T-helper 2 cell treated with Interferon-gamma antibody and Interleukin-4, amounts not matched to agents 5 μg/mL and 100 μg/mL, for 36 hours (primary cell): ENCODE measurements at regions not wholly inside any gene's neighbourhood (a gene's known extent, or its start where the extent isn't known, plus 50 kb on each side); places are given as distances from the start of the nearest gene placed in this dataset.

Experiments used
- DNase-seq: peaks from one replicate; pipeline ENCODE4 v3.0.0; 2021; ENCODE audit warnings: low spot score
- H3K27ac Mint-ChIP-seq: one replicate; pipeline ENCODE4 v1.8.0; 2021; ENCODE audit warnings: mild to moderate bottlenecking, mixed read lengths
- H3K27me3 Mint-ChIP-seq: one replicate; pipeline ENCODE4 v1.8.0; 2021; ENCODE audit warnings: low read depth, mixed read lengths
- H3K36me3 Mint-ChIP-seq: one replicate; pipeline ENCODE4 v1.8.0; 2021; ENCODE audit warnings: low read depth, mixed read lengths
- H3K4me1 Mint-ChIP-seq: one replicate; pipeline ENCODE4 v1.8.0; 2021; ENCODE audit warnings: low read depth, mixed read lengths
- H3K4me3 Mint-ChIP-seq: one replicate; pipeline ENCODE4 v1.8.0; 2022; ENCODE audit warnings: mild to moderate bottlenecking, moderate library complexity, mixed read lengths
- H3K9me3 Mint-ChIP-seq: one replicate; pipeline ENCODE4 v1.8.0; 2021; ENCODE audit warnings: mixed read lengths

DNA sequence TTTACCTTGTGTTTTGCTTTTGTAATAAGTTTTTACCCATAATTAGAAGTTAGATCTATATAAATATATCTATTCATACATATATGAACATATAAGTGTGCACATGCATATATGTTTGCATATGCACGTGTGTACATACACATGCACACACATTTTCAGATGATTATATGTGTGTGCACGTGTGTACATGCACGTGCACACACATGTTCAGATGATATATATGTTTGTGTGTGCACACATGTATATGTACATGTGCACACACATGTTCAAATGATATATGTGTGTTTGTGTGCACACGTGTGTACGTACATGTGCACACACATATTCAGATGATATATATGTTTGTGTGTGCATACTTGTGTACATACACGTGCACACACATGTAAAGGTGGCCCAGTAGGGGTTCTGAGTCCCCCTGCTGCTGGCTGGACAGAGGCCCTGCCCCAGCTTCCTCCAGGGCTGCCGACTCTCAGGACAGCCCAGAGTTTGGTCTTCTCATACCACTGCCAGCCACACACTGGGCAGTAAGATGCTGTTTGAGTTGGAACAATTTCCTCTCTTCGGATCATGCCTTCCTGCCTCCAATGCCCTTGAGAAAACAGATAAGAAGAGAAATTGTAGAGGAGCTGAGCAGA is 252.3 kb upstream of the PPP2R2D start:
- no peak for DNase-seq
- H3K36me3 Mint-ChIP-seq: no peaks in the 10 kb centered on the region
- H3K9me3 Mint-ChIP-seq: no peaks in the 10 kb centered on the region
- no peak overlapping the region for H3K4me3 Mint-ChIP-seq
- peaks cover 6% of the 10 kb centered on the region for H3K27me3 Mint-ChIP-seq
- no peak overlapping the region for H3K27ac Mint-ChIP-seq
- no peaks in the 10 kb centered on the region for H3K4me1 Mint-ChIP-seq

DNA sequence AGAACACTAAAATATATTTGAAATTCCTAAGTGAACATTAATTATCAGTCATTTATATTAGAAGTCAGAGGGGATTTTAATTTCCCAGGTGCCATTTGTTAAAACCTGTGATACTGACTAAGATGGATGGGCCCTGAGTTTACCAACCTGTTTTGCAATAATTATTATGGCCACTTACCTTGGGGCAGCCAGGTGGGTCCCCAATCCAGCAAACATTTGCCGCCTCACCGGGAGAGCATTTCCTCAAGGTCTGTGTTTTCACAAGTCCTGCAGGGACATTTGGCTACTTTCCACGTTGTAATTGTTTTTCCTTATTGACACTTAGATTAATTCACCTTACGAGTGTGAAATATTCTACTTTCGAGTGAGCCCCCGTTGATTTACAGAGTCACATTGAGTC is 251.2 kb upstream of the PPP2R2D start:
- Mint-ChIP-seq H3K4me3 (no peak overlapping the region), H3K27me3 (peaks cover 6% of the 10 kb centered on the region), H3K4me1 (no peaks in the 10 kb centered on the region), H3K36me3 (no peaks in the 10 kb centered on the region), H3K9me3 (no peaks in the 10 kb centered on the region), H3K27ac (no peak overlapping the region)
- no peak for DNase-seq

DNA sequence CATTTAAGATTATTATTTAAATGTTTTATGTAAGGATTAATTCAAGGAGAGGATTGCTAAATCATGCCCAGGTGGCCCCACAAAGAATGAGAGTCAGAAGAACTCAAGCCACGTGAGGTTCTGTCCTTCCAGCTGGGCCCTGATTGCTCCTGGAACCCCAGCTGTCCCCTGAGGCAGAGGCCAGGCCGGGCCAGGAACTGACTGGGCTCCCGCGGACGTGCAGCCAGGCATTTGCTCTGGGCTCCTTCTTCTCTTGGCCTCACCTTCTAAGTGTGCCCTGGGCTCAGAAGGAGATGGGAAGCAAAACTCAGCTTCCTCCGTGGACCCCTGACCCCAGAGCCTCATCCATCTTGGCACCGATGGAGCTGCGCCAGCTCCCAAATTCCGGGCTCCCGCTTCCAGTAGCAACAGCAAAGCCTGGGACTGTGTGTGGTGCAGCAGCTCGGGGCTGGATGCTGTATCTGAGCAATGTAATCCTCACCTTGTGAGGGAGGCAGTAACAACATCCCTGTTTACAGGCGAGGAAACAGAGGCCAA is 250.6 kb upstream of the PPP2R2D start:
- H3K27me3 Mint-ChIP-seq: peaks cover 6% of the 10 kb centered on the region
- DNase-seq: no peak
- H3K4me1 Mint-ChIP-seq: no peaks in the 10 kb centered on the region
- H3K36me3 Mint-ChIP-seq: no peaks in the 10 kb centered on the region
- H3K27ac Mint-ChIP-seq: no peak overlapping the region
- H3K9me3 Mint-ChIP-seq: no peaks in the 10 kb centered on the region
- H3K4me3 Mint-ChIP-seq: no peak overlapping the region

DNA sequence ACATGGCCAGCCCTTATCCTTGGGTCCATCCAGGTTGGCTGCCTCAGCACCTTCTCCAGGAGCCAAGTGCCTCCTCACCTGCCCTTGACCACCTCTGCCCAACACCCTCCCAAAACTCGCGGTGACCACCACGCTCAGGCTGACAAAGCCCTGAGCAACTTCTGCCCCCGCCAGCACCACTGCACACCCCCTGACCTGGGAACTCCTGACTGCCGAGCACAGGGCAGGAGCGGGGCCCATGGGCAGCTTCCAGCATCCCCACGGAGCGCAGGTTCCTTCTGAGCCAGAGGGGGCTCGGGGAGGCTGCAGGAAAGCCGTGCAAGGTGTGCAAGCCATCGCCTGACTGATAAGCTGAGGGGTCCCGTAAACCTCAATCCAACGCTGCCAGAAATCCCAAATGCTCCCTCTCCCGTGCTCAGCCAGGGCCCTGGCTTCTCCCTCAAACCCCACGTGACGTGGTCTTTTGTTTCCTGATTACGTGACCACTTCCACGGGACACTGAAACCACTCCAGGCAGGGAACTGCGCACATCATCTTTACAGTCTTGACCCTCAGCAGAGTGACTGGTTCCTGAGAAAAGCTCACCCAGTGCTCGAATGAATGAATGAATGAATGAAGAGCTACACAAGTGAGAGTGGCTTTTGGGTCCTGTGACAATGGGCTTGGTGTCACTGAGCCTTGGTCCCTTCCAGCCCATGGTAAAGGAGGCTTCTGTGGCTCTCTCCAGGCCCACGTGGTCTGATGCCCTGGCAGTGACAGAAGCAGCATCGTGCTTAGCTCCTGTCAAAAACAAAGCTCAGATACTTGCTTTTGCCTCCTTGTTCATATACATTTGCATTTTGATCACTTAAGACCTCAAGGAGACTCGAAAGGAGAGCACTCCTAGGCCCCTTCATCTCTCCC is 249.8 kb upstream of the PPP2R2D start:
- no peak overlapping the region for H3K4me3 Mint-ChIP-seq
- H3K9me3 Mint-ChIP-seq: no peaks in the 10 kb centered on the region
- no peak overlapping the region for H3K27ac Mint-ChIP-seq
- no peak for DNase-seq
- no peaks in the 10 kb centered on the region for H3K4me1 Mint-ChIP-seq
- H3K36me3 Mint-ChIP-seq: no peaks in the 10 kb centered on the region
- H3K27me3 Mint-ChIP-seq: peaks cover 6% of the 10 kb centered on the region

DNA sequence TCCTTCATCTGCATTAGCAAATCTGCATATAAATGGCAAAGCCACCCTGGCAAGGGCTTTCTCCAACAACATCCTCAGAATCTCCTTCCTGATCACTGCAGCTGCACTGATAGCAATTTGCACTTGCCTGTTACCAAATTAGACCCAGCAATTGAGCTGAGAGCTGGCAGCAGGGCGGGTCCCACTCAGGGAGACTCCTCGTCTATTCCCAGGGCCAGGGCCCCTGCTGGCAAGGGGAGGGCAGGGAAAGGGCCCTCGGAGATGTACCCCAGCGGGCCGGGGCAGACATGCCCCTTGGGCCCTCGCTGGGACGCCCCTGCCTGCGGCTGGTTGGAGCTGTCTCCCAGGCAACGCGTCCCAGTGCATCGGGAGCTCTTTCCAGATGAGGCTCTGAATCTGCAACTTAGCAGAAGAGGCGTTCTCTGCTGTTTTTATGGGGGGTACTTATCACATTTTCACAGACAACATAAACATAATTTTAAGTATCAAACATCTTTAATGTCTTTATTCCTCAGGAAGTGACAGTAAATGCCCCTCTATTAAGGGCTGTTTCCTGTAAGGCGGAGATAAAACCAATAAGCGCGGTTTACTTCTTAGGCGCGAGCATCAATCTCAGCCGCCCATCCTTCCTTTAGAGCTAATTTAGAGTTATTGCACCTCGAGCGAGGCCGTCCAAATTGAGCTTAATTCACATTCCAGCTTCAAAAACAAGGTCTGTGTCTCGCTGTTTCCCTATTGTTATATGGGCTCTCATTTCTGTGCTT is 249.0 kb upstream of the PPP2R2D start:
- H3K27ac Mint-ChIP-seq: no peak overlapping the region
- H3K4me3 Mint-ChIP-seq: no peak overlapping the region
- no peaks in the 10 kb centered on the region for H3K36me3 Mint-ChIP-seq
- no peak for DNase-seq
- no peaks in the 10 kb centered on the region for H3K4me1 Mint-ChIP-seq
- H3K27me3 Mint-ChIP-seq: peaks cover 6% of the 10 kb centered on the region
- H3K9me3 Mint-ChIP-seq: no peaks in the 10 kb centered on the region

DNA sequence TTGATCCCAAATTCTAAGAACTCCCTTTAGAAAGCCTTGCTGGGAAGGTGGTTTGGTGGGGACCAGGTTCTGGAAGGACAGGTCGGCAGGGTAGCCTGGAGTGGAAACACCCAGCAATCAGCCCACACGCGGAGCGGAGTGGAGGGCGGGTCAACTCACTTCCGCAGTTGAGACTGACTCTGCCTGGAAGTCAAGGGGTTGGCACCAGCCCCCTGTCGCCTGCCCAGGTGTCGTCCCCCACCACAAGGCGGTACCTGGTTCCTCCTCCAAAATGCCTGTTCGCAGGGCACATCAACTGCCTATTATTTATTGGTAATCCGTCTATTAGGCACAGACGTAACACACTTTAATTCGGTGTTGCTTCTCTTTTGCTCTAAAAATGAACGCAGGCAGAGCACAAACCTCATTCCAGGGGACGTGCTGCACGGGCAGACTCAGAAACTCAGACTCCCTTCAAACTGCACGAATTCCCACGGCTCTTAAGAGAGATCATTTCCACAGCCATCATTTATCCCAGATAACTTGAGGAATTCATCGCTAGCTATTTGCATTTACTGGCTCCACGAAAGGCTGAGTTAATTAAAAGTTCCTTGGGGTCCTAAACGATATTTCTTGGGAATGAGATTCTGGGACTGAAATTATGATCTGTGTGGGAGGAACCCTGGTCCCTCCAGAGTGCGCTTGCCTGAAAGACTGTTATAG is 248.2 kb upstream of the PPP2R2D start:
- Mint-ChIP-seq H3K27ac (no peak overlapping the region), H3K27me3 (peaks cover 6% of the 10 kb centered on the region), H3K9me3 (no peaks in the 10 kb centered on the region), H3K36me3 (no peaks in the 10 kb centered on the region), H3K4me1 (no peaks in the 10 kb centered on the region), H3K4me3 (no peak overlapping the region)
- no peak for DNase-seq

DNA sequence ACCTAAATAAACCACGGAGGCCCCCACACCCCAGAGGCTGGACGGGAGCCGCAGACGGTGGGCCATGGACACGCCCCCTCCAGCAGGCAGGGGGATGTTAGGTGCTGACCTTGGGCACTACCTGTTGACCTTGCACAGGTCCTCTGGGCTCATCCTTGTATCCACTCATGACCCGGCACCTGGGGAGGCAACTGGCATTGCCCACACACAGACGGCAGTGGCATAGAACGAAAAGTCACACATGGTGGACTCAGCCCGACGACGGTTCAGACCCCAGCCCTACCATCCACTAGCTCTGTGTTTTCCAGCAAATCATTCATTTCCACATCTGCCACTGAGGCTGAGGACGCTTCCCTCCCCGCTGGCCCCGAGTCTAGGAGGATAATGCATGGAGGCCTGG is 247.7 kb upstream of the PPP2R2D start:
- Mint-ChIP-seq H3K36me3 (no peaks in the 10 kb centered on the region), H3K4me3 (no peak overlapping the region), H3K27ac (no peak overlapping the region), H3K9me3 (no peaks in the 10 kb centered on the region), H3K27me3 (peaks cover 6% of the 10 kb centered on the region), H3K4me1 (no peaks in the 10 kb centered on the region)
- DNase-seq: no peak

DNA sequence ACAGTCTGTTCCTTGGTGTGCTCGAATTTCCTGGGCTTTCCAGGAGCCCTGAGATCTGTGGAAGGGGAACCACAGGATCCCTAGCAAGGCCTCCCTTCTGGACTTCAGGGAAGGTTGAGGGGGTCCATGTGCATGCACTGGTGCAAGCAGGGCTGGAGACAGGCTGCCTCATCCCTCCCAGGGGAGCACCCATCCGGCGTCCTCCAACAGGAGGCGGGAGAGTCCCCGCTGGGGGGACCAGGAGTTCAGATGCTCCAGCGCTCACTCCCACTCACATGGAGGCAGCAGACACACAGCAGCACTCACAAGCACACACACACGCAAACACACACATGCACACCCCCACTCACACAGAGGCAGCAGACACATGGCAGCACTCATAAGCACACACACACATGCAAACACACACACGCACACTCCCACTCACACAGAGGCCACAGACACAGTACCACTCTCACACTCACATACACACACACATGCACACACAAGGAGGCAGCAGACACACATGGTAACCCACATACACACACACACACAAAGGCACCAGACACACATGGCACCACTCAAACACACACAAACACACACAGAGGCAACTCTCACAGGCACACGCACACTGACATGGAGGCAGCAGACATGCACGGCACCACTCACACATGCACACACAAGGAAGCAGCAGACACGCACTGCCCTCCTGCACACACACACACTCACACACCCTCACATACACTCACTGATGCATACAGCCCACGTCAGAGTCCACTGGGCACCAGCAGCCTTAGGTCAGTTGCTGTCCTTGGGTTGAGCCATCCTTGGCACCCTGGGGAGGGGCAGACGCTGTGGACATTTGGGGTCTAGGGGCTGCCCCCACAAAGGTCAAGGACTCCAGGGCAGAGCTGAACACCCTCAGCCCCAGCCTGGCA is 247.0 kb upstream of the PPP2R2D start:
- no peak for DNase-seq
- H3K9me3 Mint-ChIP-seq: no peaks in the 10 kb centered on the region
- H3K27me3 Mint-ChIP-seq: peaks cover 6% of the 10 kb centered on the region
- no peak overlapping the region for H3K4me3 Mint-ChIP-seq
- H3K4me1 Mint-ChIP-seq: no peaks in the 10 kb centered on the region
- H3K27ac Mint-ChIP-seq: no peak overlapping the region
- no peaks in the 10 kb centered on the region for H3K36me3 Mint-ChIP-seq

DNA sequence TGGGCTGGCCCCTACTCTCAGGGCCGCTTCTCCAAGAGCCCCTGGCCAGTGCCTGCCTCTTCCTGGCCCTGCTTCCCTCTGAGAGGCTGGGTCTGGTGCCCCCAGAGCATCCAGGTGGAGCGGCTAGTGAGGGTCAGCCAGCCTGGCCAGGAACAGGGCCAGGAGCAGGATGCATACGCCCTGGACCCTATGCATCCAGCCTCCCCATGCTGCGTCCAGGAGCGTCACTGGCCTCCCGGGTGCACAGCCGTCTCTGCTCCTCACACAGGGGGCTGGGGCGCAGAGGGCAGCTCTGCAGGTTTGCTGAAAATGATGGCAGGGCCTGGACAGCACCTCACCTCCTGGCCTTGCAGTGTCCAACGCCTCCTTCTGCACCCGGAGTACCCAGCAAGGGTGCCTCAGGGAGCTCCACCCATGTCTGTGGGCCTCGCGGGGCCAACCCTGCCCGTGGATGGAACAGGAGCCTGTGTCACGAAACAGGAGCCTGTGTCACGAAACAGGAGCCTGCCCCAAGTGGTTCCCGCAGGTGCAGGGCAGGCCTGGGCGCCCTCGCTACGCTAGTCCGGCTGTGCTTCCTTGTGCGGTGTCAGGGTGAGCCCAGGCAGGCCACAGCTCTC is 246.2 kb upstream of the PPP2R2D start:
- Mint-ChIP-seq H3K9me3 (no peaks in the 10 kb centered on the region), H3K27me3 (peaks cover 6% of the 10 kb centered on the region), H3K4me3 (no peak overlapping the region), H3K36me3 (no peaks in the 10 kb centered on the region), H3K27ac (no peak overlapping the region), H3K4me1 (no peaks in the 10 kb centered on the region)
- no peak for DNase-seq

DNA sequence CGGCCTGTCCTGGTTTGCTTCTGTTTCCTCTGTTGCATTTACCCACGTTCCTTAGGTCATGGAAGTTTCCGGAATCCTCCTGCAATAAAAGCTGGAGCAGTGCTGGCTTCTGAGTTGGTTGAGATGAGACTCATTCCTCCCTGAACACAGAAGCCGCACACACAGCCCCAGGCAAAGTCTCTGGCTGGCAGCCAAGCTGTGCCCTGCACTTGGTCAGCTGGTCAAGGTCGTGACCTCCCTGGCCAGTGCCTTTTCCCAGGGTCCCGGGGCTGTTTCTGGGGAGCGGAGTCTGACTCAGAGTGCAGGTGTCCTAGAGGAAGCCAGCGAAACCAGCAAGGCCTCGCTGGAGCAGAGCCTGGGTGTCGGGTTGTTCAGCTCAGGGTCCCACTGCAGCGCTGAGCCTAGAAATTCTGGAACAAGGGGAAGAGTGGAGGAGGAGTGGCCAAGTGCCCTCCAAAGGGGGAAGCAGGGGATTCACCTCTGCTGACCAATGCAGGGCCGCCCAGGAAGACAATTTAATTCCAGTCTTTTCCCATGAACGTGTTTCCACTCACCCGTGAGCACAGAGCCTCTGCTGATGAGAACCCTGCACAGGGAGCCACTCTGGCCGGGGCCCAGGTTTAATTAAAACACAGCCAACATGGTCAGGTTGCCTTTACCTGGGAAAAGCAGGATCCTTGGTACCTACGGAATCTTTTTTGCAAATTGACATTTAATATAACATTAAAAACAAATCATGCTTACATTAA is 245.5 kb upstream of the PPP2R2D start:
- H3K4me1 Mint-ChIP-seq: no peaks in the 10 kb centered on the region
- H3K9me3 Mint-ChIP-seq: no peaks in the 10 kb centered on the region
- no peaks in the 10 kb centered on the region for H3K36me3 Mint-ChIP-seq
- no peak for DNase-seq
- H3K4me3 Mint-ChIP-seq: no peak overlapping the region
- peaks cover 6% of the 10 kb centered on the region for H3K27me3 Mint-ChIP-seq
- no peak overlapping the region for H3K27ac Mint-ChIP-seq

DNA sequence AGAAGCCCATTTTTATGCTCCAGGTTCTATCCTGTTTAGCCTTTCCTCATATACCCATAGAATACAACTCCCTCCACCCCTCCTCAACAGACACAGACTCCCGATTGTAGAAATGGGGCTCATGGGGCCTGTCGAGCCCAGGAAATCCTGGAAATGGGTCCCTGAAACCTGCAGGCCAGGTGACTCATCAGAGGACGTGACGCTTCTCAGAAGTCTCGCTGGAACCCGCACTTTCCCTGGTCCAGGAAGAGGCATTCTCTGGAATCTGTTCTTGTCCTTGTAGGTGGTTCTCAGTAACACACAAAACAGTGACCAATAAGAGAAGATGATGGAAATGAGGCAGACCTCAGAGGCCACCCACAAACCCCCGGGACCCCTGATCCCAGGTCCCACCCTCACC is 244.8 kb upstream of the PPP2R2D start:
- DNase-seq: no peak
- Mint-ChIP-seq H3K4me1 (no peaks in the 10 kb centered on the region), H3K9me3 (no peaks in the 10 kb centered on the region)

DNA sequence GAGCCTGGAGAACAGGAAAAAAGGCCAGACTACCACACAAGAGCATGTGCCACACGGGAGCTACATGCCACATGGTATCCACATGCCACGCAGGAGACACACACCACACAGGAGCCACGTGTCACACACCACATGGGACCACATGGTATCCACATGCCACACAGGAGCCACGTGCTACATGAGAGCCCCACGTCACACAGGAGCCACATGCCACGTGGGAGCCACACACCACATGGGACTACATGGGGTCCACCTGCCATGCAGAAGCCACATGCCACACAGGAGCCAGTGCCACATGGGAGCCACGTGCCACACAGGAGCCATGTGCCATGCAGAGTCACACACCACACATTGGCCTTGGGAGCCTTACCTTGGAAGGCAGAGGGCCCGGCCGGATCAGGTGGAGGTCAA is 244.4 kb upstream of the PPP2R2D start:
- no peak overlapping the region for H3K27ac Mint-ChIP-seq
- no peaks in the 10 kb centered on the region for H3K4me1 Mint-ChIP-seq
- DNase-seq: no peak
- no peaks in the 10 kb centered on the region for H3K36me3 Mint-ChIP-seq
- H3K9me3 Mint-ChIP-seq: no peaks in the 10 kb centered on the region
- H3K4me3 Mint-ChIP-seq: no peak overlapping the region
- H3K27me3 Mint-ChIP-seq: peaks cover 4% of the 10 kb centered on the region

More for the DNA sequence above, 244.8 kb upstream of the PPP2R2D start:
- H3K27me3 Mint-ChIP-seq: peaks cover 6% of the 10 kb centered on the region
- no peak overlapping the region for H3K4me3 Mint-ChIP-seq
- no peak overlapping the region for H3K27ac Mint-ChIP-seq
- no peaks in the 10 kb centered on the region for H3K36me3 Mint-ChIP-seq
